DOHH2 (cell line): ENCODE measurements at regions not wholly inside any gene's neighbourhood (a gene's known extent, or its start where the extent isn't known, plus 50 kb on each side); places are given as distances from the start of the nearest gene placed in this dataset.

Experiments used
- EZH2phosphoT487 ChIP-seq: fragments of 200-600 bp; sonication (generic); IDR thresholded peaks from 2 replicates; pipeline ENCODE4 v1.6.1; 2017; ENCODE audit warnings: borderline replicate concordance, mild to moderate bottlenecking, antibody characterized with exemption, low read length, moderate library complexity, mixed read lengths
- TF ChIP-seq, protein P1 (sequence below): fragments of 200-600 bp; sonication (generic); IDR thresholded peaks from one replicate; pipeline ENCODE4 v1.5.1; 2014; ENCODE audit warnings: antibody characterized with exemption, mild to moderate bottlenecking, low read depth, low read length; ENCODE audit not compliant: poor library complexity, severe bottlenecking

DNA sequence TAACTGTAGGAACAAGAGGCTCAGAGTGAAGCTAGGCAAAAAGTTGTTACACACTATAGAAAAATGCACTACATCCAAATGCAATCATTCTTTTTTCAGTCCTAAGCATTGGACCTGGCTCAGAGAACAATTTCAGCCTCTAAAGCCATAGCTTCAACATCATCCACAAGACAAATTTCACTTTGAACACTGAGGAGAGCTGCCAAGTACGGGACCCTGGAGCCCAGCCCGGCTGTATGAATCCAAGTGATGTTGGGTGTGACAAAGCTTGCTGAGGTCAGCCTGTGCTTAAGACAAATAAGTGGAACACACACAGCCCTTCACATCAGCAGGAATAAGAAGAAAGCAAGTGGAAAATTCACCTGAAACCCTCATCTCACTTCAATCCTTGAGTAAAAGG, 233.1 kb upstream of the PFKP start:
- TF ChIP-seq, protein P1, sequence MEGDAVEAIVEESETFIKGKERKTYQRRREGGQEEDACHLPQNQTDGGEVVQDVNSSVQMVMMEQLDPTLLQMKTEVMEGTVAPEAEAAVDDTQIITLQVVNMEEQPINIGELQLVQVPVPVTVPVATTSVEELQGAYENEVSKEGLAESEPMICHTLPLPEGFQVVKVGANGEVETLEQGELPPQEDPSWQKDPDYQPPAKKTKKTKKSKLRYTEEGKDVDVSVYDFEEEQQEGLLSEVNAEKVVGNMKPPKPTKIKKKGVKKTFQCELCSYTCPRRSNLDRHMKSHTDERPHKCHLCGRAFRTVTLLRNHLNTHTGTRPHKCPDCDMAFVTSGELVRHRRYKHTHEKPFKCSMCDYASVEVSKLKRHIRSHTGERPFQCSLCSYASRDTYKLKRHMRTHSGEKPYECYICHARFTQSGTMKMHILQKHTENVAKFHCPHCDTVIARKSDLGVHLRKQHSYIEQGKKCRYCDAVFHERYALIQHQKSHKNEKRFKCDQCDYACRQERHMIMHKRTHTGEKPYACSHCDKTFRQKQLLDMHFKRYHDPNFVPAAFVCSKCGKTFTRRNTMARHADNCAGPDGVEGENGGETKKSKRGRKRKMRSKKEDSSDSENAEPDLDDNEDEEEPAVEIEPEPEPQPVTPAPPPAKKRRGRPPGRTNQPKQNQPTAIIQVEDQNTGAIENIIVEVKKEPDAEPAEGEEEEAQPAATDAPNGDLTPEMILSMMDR = no peak
- TF ChIP-seq EZH2phosphoT487 = no peak
